GM18867 (cell line): ENCODE measurements at regions not wholly inside any gene's neighbourhood (a gene's known extent, or its start where the extent isn't known, plus 50 kb on each side); places are given as distances from the start of the nearest gene placed in this dataset.
A peak's percentile ranks its signal among the peaks of the same experiment; 100 is the strongest.

Source experiments
- ATAC-seq: cut with Tn5 transposase; IDR thresholded peaks from one replicate; pipeline ENCODE4 v1.9.1; 2021; ENCODE audit warnings: mild to moderate bottlenecking, moderate library complexity; ENCODE audit not compliant: unreplicated experiment

DNA sequence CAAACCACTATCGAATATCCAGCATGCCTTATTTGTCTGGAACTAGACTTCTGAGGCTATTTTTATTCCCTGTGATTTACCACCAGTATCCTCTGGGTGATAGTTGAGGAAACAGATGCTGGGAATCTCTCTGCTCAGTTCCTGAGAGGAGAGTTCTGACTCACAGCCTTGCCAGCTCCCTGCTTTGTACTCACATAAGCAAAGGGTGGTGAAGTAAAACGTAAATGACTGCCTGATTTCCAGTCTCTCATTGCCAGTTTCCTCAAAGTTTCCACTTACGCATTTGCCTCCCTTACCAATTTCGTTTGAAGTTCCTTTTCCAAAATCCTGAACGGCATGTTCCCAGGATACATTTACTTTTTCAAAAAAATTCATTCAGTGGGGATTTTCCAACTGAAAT is 69.2 kb upstream of the HNRNPA3 start:
- ATAC-seq: no peak

DNA sequence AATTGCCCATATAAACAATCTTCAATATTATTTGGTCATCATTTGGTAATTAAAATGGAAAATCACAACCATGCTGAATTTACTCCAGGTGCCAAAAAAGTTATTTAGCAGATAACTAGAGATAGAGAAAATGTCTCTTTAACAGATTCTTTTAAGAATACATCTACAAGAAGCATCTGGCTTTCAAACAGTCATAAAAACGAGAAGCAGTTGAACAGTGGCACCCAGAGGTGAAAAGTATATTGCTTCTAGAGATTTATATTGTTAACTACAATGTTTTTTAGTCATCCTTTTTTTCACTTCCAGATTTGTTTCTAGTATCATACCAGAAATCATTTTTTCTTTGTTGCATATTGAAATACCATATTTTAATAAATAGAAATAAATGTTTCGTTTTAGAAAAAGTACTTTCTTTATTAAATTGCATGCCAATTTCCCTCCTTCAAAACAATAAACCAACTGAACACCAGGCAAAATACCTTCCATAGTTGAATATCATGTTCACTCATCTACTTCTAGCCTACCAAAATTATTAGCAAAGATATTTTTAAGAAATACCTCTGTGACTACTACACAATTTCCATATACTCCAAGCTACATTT is 65.4 kb upstream of the HNRNPA3 start:
- ATAC-seq: peak; percentile 61

DNA sequence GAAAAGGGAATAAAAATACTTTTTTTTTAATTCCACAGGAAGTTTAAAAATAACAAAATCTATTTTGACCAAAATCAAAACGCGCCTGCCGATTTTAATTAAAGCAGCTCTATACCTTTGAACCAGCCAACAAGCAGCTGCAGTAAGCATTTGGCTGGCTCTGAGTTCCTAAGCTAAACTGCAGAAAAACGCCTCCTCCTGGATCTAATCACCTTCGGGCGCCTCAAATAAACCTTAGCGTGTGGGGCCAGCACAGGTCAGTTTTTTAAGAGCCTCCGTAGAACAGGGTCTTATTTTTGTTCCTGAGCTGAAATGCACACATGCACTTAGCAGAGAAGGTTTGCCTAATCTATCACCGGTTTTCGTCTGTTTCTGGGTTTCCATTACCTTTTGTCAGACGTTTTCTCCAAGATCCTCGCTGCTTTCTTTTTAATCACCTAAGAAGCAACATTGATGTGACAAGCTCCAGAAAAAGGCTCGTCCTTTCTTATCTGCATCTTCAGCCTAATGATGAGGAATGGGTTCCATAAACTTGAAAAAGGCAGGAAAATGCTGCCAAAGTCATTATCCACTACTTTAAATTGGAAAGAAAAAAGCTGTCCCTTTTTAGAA is 64.7 kb upstream of the HNRNPA3 start:
- no peak for ATAC-seq

DNA sequence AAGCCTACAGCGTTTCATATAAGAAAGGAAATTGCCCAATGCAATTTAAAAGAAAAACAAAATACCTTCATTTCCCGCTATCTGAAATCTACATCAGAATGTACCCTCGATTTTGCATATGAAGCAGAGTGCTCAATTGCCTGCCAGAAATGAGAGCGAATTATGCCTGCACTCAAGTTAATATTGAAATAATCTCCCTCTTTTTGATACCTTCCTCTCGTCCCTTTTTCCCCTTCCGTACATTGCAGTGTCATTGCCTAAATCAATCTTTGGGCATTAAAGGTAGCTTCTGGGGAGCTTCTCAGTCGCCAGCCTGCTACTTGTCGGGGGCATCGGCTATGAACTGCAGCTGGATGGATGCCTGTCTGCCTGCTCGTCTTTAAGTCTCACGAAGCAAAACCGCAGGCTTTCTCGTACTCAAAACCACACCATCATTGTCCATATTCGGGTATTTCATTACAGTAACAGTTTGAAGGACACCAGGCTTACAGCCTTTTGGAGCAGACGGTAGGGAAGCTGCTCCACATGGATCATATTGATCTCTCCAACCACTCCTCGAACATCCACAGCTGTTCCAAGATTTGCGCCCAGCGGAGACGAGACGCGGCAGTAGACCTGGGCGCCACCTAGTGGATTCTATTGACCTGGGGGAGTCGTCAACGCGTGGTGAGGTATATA is 64.0 kb upstream of the HNRNPA3 start:
- ATAC-seq: peak; percentile 89

DNA sequence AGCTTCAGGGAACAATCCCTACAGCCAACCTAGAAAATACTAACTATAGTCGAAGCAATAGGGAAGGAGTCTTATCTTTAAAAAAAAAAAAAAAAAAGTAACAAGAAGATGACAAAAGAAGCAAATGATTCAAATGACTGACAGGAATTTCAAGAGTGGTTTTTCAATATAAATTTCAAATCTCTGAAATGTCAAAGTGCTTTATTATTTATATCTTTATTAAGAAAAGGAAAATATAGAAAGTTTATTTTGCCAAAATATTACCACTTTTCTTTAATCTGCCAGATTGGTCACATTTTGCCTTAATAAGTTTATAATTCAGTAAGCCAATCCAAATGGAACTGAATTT is 63.5 kb upstream of the HNRNPA3 start:
- no peak for ATAC-seq

DNA sequence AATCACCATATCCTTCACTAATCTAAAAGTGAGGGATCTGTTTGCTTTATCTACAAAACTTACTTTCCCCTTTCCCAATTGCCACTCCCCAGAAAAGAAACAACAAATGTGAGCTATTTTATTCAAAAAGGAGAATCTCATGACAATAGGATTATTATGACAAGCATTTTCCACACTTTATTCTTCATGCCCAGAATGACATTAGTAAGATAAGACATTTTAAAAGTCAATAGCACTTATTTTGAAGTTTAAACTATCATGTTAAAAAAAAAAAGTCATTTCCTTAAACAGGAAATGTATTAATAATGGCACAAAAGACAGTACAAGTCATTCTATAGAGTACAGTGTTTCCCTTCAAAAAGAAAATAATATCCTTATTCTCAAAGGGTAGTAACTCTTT is 58.8 kb upstream of the HNRNPA3 start:
- no peak for ATAC-seq

DNA sequence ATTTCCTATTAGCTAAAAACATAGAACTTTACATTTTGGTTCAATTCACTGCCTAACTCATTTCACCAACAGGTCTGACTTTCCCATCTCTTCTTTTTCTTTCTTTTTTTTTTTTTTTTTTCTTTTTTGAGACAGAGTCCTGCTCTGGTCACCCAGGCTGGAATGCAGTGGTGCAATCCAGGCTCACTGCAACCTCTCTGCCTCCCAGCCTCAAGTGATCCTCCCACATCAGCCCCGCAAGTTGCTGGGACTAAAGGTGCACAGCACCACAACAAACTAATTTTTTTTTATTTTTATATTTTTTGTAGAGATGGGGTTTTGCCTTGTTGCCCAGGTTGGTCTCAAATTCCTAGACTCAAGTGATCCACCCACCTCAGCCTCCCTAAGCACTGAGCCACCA is 57.8 kb upstream of the HNRNPA3 start:
- ATAC-seq: no peak

DNA sequence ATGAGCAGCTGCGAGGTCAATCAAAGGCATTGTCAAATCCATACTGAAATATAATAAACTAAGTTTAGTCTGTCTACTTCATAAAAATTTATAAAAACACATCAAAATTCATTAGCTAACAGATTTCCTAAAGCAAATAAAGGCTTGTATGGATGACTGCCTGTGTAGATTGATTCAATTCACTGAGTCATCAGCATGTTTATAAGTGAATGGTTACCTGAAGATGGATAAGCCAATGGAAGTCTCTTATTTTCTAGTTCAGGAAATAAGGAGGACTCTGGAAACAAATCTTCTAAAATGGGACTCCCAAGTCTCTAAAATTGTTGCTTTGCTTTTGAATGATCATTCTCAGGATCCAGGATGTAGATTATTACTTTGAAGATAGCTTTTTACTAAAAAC is 57.0 kb upstream of the HNRNPA3 start:
- no peak for ATAC-seq

DNA sequence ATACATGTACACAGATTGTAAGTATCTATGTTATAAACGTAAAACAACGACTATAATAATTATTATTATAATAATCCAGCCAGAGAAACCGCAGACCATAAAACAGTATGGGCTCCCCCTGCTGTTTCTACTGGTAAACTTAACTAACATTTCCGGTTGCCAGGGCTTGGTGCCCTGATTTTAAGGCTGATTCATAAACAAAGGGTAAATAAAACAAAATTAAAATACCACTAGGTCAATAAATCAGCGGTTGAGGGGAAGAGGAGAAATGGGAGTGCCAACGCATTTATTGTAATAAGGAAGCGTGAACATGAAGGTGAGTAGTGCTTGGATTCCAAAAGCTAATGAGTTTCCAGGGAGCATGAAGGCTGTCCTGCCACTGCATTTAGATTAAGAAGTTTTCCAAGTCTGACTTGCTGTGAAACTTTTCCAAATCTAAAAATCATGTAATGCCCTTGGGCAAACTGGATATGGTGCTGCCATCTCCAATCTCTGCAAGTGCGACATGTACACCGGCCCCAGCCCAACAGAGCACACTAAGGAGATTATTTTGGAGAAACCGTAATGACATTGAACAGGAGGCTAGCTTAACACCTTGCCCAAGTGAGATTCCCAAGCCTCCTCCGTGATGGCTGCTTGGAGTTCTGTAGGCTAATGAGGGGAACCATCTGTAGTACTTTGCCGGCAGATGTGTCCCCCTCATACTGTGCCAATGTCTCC is 50.7 kb upstream of the HNRNPA3 start:
- ATAC-seq: peak; percentile 33
